Naive thymus-derived CD4-positive, alpha-beta T cell (primary cell): ENCODE measurements at regions not wholly inside any gene's neighbourhood (a gene's known extent, or its start where the extent isn't known, plus 50 kb on each side); places are given as distances from the start of the nearest gene placed in this dataset.
"Not testable (repeated sequence)": the region's sequence is repeated elsewhere in the genome, so short reads cannot be mapped to it uniquely, and the experiment has no call there.

ENCODE experiments used
- ATAC-seq: fragments of 150-1000 bp; cut with Tn5 transposase; 2 replicates; pipeline ENCODE4 v1.10.0; 2021; ENCODE audit warnings: mild to moderate bottlenecking, moderate library complexity
- CTCF ChIA-PET: fragments of 350-600 bp; sonication (Branson Sonifier 250); formaldehyde crosslinking; loops from one replicate; lab custom pipeline; 2021; ENCODE audit warnings: antibody characterized with exemption; lab: Charles Lee
- POLR2A ChIA-PET: fragments of 350-600 bp; sonication (Branson Sonifier 250); formaldehyde crosslinking; loops from one replicate; lab custom pipeline; 2021; ENCODE audit warnings: antibody characterized with exemption, inconsistent platforms; lab: Charles Lee
- DNase-seq, 9 donors: peaks; one replicate each; pipeline versions ENCODE4 v3.0.0 to v3.0.0-alpha.2; 2020 to 2022; ENCODE audit warnings: mixed read lengths in 1 of 9
- H3K27ac ChIP-seq: one replicate; pipeline ENCODE4 v1.7.0; 2013; ENCODE audit warnings: mild to moderate bottlenecking, low read depth, low read length, moderate library complexity
- H3K27me3 ChIP-seq, 2 donors: one replicate each; pipeline ENCODE4 v1.7.0; 2013; ENCODE audit warnings: low read length in 2 of 2, mild to moderate bottlenecking in 2 of 2, moderate library complexity in 2 of 2; ENCODE audit not compliant: control insufficient read depth in 2 of 2, insufficient read depth in 2 of 2
- H3K36me3 ChIP-seq, 3 experiments: 1 replicate in 2 of 3; 2 replicates in 1 of 3; pipeline ENCODE4 v1.7.0; 2013; ENCODE audit warnings: low read length in 3 of 3, mild to moderate bottlenecking in 3 of 3, moderate library complexity in 1 of 3; ENCODE audit not compliant: insufficient read depth in 3 of 3, control insufficient read depth in 2 of 3
- H3K4me1 ChIP-seq, 2 donors: one replicate each; pipeline ENCODE4 v1.7.0; 2013; ENCODE audit warnings: low read length in 2 of 2, mild to moderate bottlenecking in 2 of 2, moderate library complexity in 1 of 2; ENCODE audit not compliant: control insufficient read depth in 2 of 2, insufficient read depth in 2 of 2
- H3K4me3 ChIP-seq: 2 replicates; pipeline ENCODE4 v1.7.0; 2013; ENCODE audit warnings: mild to moderate bottlenecking, low read length
- H3K9me3 ChIP-seq, 3 experiments: 1 replicate in 2 of 3; 2 replicates in 1 of 3; pipeline ENCODE4 v1.7.0; 2013; ENCODE audit warnings: low read length in 3 of 3; ENCODE audit not compliant: control insufficient read depth in 2 of 3
- H3K27ac Mint-ChIP-seq, 9 donors: one replicate each; pipeline ENCODE4 v1.8.0; 2020 to 2022; ENCODE audit warnings: mixed read lengths in 9 of 9, mild to moderate bottlenecking in 8 of 9, moderate library complexity in 5 of 9, inconsistent platforms in 2 of 9
- H3K27me3 Mint-ChIP-seq, 5 donors: one replicate each; pipeline ENCODE4 v1.8.0; 2021 to 2022; ENCODE audit warnings: mixed read lengths in 5 of 5, mild to moderate bottlenecking in 1 of 5
- H3K36me3 Mint-ChIP-seq, 5 donors: one replicate each; pipeline ENCODE4 v1.8.0; 2020 to 2022; ENCODE audit warnings: mixed read lengths in 5 of 5, mild to moderate bottlenecking in 3 of 5, inconsistent platforms in 1 of 5
- H3K4me1 Mint-ChIP-seq, 7 donors: one replicate each; pipeline ENCODE4 v1.8.0; 2020 to 2022; ENCODE audit warnings: mixed read lengths in 7 of 7, mild to moderate bottlenecking in 3 of 7, inconsistent platforms in 1 of 7
- H3K4me3 Mint-ChIP-seq, 10 donors: one replicate each; pipeline ENCODE4 v1.8.0; 2020 to 2022; ENCODE audit warnings: mild to moderate bottlenecking in 10 of 10, mixed read lengths in 10 of 10, moderate library complexity in 6 of 10, inconsistent platforms in 2 of 10
- H3K9me3 Mint-ChIP-seq, 11 donors: one replicate each; pipeline ENCODE4 v1.8.0; 2020 to 2022; ENCODE audit warnings: mixed read lengths in 11 of 11, mild to moderate bottlenecking in 4 of 11, inconsistent platforms in 1 of 11, moderate library complexity in 1 of 11
- intact Hi-C, 2 donors: fragments of 100-400 bp; cut with micrococcal nuclease; formaldehyde crosslinking; loops; one replicate each; pipeline ENCODE4 v1.15.1; 2023

DNA sequence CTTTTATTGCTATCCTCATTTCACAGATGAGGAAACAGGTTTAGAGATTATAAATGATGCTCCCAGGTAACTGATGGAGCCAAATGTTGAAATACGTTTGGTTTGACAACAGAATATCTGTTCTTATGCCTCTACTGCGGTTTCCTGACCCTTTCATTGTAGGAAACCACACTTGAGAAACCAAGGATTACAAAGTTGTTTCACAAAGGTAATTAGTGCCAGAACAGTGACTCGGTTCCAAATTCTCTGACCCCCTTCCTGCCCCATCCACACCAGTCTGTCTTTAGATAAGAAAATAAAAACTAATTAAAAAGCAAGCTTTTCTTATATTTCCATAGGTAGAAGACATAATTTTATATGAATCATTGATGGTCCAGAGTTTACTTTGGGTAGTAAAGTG is 393.7 kb upstream of the MBL2 start:
- Mint-ChIP-seq H3K27me3 (no peaks in the 10 kb centered on the region), H3K9me3 (peaks cover 0 to 15% (median 2%) of the 10 kb centered on the region in 11 donors), H3K4me1 (no peaks in the 10 kb centered on the region), H3K36me3 (no peaks in the 10 kb centered on the region), H3K4me3 (no peak overlapping the region), H3K27ac (no peak overlapping the region)
- POLR2A ChIA-PET = no interaction called here
- Histone ChIP-seq H3K4me3 (no peak overlapping the region), H3K27me3 (no peaks in the 10 kb centered on the region), H3K27ac (no peak overlapping the region), H3K36me3 (no peaks in the 10 kb centered on the region), H3K9me3 (no peaks in the 10 kb centered on the region), H3K4me1 (no peaks in the 10 kb centered on the region)
- CTCF ChIA-PET = no interaction called here
- ATAC-seq (no peak), DNase-seq (no peak)
- intact Hi-C loops = no loop called here

DNA sequence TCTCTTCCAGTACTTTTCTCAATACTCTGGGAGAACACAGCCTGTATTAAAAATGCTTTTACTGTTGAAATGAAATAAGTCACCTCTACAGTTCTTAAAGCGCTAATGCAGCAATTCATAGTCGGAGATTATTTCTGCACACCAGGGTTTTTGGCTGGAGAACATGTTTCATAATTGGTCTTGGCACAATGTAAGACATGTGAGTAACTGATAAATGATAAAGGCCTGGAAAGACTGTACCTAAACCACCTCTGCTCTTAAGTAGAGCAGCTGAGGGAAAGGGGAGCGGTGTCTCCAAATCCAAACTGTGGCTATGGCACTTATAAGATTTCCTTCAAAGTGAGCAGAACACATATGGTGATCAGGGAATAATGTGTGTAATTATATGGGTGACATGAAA is 390.3 kb upstream of the MBL2 start:
- H3K4me3 Mint-ChIP-seq = no peak overlapping the region
- H3K36me3 ChIP-seq = no peaks in the 10 kb centered on the region
- H3K27ac Mint-ChIP-seq = no peak overlapping the region
- intact Hi-C loops = no loop called here
- H3K27ac ChIP-seq = no peak overlapping the region
- no peaks in the 10 kb centered on the region for H3K36me3 Mint-ChIP-seq
- DNase-seq (no peak), ATAC-seq (no peak)
- H3K27me3 Mint-ChIP-seq = no peaks in the 10 kb centered on the region
- peaks cover 0 to 7% (median 2%) of the 10 kb centered on the region in 11 donors for H3K9me3 Mint-ChIP-seq
- CTCF ChIA-PET = no interaction called here
- no peaks in the 10 kb centered on the region for H3K9me3 ChIP-seq
- H3K27me3 ChIP-seq = no peaks in the 10 kb centered on the region
- H3K4me1 ChIP-seq = no peaks in the 10 kb centered on the region
- H3K4me1 Mint-ChIP-seq = no peaks in the 10 kb centered on the region
- H3K4me3 ChIP-seq = no peak overlapping the region
- POLR2A ChIA-PET = no interaction called here

GRCh38 chr10:53161231-53161630 is 388.6 kb upstream of the MBL2 start:
- no peak overlapping the region for H3K27ac Mint-ChIP-seq
- Histone ChIP-seq H3K36me3 (no peaks in the 10 kb centered on the region), H3K9me3 (no peaks in the 10 kb centered on the region), H3K4me1 (no peaks in the 10 kb centered on the region), H3K4me3 (no peak overlapping the region), H3K27ac (no peak overlapping the region), H3K27me3 (no peaks in the 10 kb centered on the region)
- ChIA-PET CTCF (no interaction called here), POLR2A (no interaction called here)
- no peaks in the 10 kb centered on the region for H3K27me3 Mint-ChIP-seq
- H3K9me3 Mint-ChIP-seq = peaks cover 0 to 10% (median 0%) of the 10 kb centered on the region in 11 donors
- H3K4me1 Mint-ChIP-seq = no peaks in the 10 kb centered on the region
- no peak overlapping the region for H3K4me3 Mint-ChIP-seq
- no peaks in the 10 kb centered on the region for H3K36me3 Mint-ChIP-seq
- intact Hi-C loops = no loop called here
- no peak for ATAC-seq
- DNase-seq = no peak

DNA sequence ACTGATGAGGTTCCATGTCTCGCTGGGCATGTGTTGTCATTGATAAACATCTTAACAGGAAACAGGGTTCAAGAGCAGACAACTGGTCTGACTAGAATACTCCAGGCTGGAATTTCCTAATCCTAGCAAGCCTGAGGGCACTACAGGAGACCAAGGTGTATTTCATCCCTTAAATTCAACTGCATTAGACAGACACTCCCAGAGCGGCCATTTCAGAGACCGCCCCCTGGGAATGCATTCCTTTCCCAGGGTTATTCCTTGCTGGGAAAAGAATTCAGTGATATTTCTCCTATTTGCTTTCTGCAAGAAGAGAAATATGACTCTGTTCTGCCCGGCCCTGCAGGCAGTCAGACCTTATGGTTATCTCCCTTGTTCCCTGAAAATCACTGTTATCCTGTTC is 383.1 kb upstream of the MBL2 start:
- H3K4me1 ChIP-seq, DNase-seq, H3K4me1 Mint-ChIP-seq, H3K27me3 Mint-ChIP-seq, ATAC-seq, H3K27ac ChIP-seq, H3K4me3 Mint-ChIP-seq, H3K9me3 ChIP-seq, intact Hi-C loops, H3K27me3 ChIP-seq, POLR2A ChIA-PET, H3K4me3 ChIP-seq, H3K27ac Mint-ChIP-seq, H3K36me3 Mint-ChIP-seq, H3K36me3 ChIP-seq: not testable (repeated sequence)
- H3K9me3 Mint-ChIP-seq = peaks cover 0 to 25% (median 7%) of the 10 kb centered on the region in 11 donors
- CTCF ChIA-PET = interaction anchor here (0.5 kb wide), 1 partner anchor 14 kb away, joined by 5 read pairs; no protein-coding TSS in a partner anchor

GRCh38 chr10:53153831-53154230 is 381.2 kb upstream of the MBL2 start:
- H3K36me3 Mint-ChIP-seq = no peaks in the 10 kb centered on the region
- no peak overlapping the region for H3K27ac Mint-ChIP-seq
- ChIA-PET CTCF (no interaction called here), POLR2A (no interaction called here)
- H3K4me1 Mint-ChIP-seq = no peaks in the 10 kb centered on the region
- Histone ChIP-seq H3K9me3 (no peaks in the 10 kb centered on the region), H3K27ac (no peak overlapping the region), H3K4me1 (no peaks in the 10 kb centered on the region), H3K36me3 (no peaks in the 10 kb centered on the region), H3K4me3 (no peak overlapping the region), H3K27me3 (no peaks in the 10 kb centered on the region)
- H3K27me3 Mint-ChIP-seq = no peaks in the 10 kb centered on the region
- peaks cover 0 to 25% (median 7%) of the 10 kb centered on the region in 11 donors for H3K9me3 Mint-ChIP-seq
- intact Hi-C loops = no loop called here
- ATAC-seq (no peak), DNase-seq (no peak)
- H3K4me3 Mint-ChIP-seq = no peak overlapping the region

DNA sequence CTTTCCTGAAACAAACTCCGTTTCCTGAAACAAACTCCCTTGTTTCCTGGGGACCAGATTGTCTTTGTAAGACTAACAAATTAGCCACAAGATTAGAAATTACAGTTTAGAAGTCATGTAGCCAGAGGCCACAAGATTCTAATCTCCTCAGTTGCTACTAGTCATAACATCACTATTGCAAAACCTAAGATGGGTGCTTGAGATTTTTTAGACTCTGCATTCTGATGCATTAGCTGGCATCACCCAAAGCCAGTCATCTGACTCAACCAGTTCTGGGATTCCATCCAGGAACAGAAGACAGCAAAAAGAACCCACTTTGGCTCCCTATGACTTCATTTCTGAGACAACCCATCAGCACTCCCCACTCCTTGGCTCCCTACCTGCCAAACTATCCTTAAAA is 367.9 kb upstream of the MBL2 start:
- Mint-ChIP-seq H3K36me3 (no peaks in the 10 kb centered on the region), H3K4me3 (no peak overlapping the region), H3K4me1 (no peaks in the 10 kb centered on the region), H3K9me3 (peaks cover 0 to 21% (median 7%) of the 10 kb centered on the region in 11 donors), H3K27ac (no peak overlapping the region), H3K27me3 (no peaks in the 10 kb centered on the region)
- intact Hi-C loops = no loop called here
- DNase-seq (no peak), ATAC-seq (no peak)
- H3K4me1 ChIP-seq = no peaks in the 10 kb centered on the region
- no peaks in the 10 kb centered on the region for H3K27me3 ChIP-seq
- H3K9me3 ChIP-seq = no peaks in the 10 kb centered on the region
- ChIA-PET POLR2A (no interaction called here), CTCF (no interaction called here)
- no peak overlapping the region for H3K27ac ChIP-seq
- no peaks in the 10 kb centered on the region for H3K36me3 ChIP-seq
- no peak overlapping the region for H3K4me3 ChIP-seq

DNA sequence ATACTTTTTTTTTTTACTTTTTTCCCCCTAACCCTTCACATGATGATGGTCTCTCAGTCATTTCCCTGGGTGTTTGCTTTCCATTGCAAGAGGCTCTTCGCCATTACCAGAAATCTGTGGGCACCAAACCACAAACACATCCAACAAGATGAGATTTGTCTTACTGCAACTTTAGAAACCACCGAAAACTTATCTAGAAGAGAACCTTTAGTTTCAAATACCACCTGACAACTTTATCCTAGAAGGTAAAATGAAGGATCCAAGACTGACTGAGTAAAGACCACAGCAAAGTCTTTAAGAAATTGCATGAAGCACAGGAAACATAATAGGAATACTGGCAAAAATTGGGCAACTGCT is 363.3 kb upstream of the MBL2 start:
- CTCF ChIA-PET = no interaction called here
- intact Hi-C loops = no loop called here
- H3K9me3 Mint-ChIP-seq = peaks cover 0 to 18% (median 4%) of the 10 kb centered on the region in 11 donors

More for the DNA sequence above, 363.3 kb upstream of the MBL2 start:
- H3K27ac ChIP-seq = no peak overlapping the region
- ATAC-seq = no peak
- no peak for DNase-seq
- POLR2A ChIA-PET = no interaction called here
- H3K27ac Mint-ChIP-seq = no peak overlapping the region
- H3K27me3 Mint-ChIP-seq = no peaks in the 10 kb centered on the region
- no peaks in the 10 kb centered on the region for H3K36me3 Mint-ChIP-seq
- H3K27me3 ChIP-seq = no peaks in the 10 kb centered on the region
- H3K4me3 ChIP-seq = no peak overlapping the region
- no peaks in the 10 kb centered on the region for H3K4me1 ChIP-seq
- no peaks in the 10 kb centered on the region for H3K4me1 Mint-ChIP-seq
- no peaks in the 10 kb centered on the region for H3K36me3 ChIP-seq
- H3K4me3 Mint-ChIP-seq = no peak overlapping the region
- H3K9me3 ChIP-seq = no peaks in the 10 kb centered on the region
